ENCODE measurements at regions not wholly inside any gene's neighbourhood (a gene's known extent, or its start where the extent isn't known, plus 50 kb on each side); places are given as distances from the start of the nearest gene placed in this dataset.

DNA sequence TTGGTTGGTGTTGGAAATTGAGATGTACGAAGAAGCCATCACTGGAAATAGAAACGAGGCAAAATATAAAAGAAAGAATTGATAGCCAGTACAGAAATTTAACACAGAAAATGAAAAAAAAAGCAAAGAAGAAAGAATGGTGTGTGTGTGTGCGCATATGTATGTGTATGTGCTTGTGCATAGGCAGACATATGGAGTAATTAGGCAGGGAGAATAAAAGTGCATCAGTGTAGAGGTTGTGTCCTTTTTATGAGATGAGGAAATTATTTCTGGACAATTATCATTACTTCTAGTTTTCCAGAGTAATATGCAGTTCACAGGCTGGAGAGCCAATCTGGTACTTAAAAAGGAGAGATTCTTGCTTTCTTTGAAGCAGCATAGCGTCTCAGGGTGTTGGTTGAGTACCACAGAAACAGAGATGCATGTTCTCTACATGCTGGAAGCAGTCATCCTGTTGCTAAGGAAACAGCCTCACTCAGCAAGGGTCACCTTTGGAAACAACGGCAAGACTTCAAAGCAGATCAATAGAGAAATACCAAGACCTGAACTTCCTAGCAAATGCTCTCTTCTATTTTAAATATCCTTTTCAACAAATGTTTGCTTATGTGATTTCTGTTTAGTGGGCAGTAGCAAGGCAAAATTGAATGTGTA is 172.7 kb downstream of the TAF11L14 start:
- in situ Hi-C loops (cut with HindIII; ENCODE audit: low pct_unique_long_range_greater_than_20kb, low sequenced_read_pairs): no loop called here
- no peak for DNase-seq (ENCODE audit: low read depth)

DNA sequence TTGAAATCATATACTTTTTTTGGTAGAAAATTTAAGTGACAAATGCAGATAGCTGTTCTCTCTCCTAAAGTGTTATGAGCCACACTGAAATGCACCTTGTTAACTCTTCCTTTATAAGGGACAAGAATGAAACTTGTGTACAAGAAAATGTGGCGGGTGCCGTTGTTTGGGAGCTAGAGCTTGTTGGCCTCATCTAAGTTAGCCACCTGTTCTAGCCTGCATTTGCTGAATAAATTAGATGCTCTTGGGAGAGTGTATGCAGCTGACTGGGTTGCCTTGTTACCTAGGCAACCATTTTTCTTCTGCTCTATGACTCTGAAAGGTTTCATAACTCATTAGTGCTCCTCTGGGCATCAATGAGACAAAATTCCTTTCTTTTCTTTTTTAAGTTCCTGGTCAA is 174.3 kb downstream of the TAF11L14 start:
- no peak for DNase-seq (ENCODE audit: low read depth)
- in situ Hi-C loops (cut with HindIII; ENCODE audit: low pct_unique_long_range_greater_than_20kb, low sequenced_read_pairs): no loop called here

- in situ Hi-C loops (cut with HindIII; ENCODE audit: low pct_unique_long_range_greater_than_20kb, low sequenced_read_pairs): no loop called here
- no peak for DNase-seq (ENCODE audit: low read depth)
These were observed 176.5 kb downstream of the TAF11L14 start for GRCh38 chr5:17810734-17811133.

DNA sequence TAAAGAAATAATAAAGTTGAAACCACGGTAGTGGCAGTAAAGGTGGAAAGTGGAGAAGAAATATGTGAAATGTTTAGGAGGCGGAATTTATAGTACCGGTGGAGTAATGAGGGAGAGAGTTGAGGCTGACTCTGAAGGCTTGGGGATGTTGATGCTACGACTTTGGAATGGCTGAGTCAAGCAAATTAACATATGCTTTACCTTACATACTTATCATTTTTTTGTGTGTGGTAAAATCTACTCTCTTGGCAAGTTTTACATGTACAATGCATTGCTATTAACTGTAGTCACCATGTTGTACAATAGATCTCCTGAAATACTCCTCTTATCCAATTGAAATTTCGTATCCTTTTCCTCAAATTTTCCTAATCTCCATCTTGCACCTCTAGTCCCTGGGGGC is 179.0 kb downstream of the TAF11L14 start:
- no peak for DNase-seq (ENCODE audit: low read depth)
- in situ Hi-C loops (cut with HindIII; ENCODE audit: low pct_unique_long_range_greater_than_20kb, low sequenced_read_pairs): no loop called here

DNA sequence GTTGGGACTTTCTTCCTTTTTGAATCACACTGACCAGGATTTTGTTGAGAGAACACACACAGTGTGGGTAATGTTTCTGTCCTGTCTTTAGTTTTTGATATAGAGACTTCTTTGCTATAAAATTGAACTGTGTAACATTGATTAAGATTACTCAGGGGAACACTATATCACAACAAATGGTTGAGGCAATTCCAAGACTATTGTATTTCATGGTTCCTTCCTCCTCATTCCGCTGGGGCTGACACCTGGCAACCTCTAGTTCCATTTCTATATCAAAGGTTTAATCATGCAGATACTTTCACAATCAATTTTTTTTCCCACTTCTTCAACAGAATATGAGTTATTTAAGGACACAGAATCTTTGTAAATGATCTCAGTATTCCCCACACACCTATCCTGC is 182.2 kb downstream of the TAF11L14 start:
- in situ Hi-C loops (cut with HindIII; ENCODE audit: low pct_unique_long_range_greater_than_20kb, low sequenced_read_pairs): no loop called here
- no peak for DNase-seq (ENCODE audit: low read depth)

DNA sequence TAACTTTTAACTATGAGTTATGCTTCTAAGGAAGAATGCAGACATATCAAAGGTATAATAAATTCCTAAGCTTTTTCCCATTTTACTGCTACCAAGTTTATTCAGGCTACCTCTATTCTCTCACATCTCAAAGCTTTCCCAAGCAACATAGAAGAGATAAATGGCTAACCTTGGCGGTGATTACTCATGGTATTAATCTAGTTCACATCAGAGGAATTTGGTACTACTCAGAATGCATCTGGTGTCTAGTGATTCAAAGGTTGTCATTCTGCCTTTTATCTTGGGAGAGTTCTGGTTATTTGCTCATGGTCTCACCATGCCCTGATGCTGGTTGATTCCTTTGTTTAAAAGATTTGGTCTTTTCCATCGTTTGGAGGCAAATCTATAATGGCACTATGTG is 182.7 kb downstream of the TAF11L14 start:
- in situ Hi-C loops (cut with HindIII; ENCODE audit: low pct_unique_long_range_greater_than_20kb, low sequenced_read_pairs): no loop called here
- no peak for DNase-seq (ENCODE audit: low read depth)

- DNase-seq (ENCODE audit: low read depth): no peak
- in situ Hi-C loops (cut with HindIII; ENCODE audit: low pct_unique_long_range_greater_than_20kb, low sequenced_read_pairs): no loop called here
These were observed 183.7 kb downstream of the TAF11L14 start for GRCh38 chr5:17817990-17818389.

DNA sequence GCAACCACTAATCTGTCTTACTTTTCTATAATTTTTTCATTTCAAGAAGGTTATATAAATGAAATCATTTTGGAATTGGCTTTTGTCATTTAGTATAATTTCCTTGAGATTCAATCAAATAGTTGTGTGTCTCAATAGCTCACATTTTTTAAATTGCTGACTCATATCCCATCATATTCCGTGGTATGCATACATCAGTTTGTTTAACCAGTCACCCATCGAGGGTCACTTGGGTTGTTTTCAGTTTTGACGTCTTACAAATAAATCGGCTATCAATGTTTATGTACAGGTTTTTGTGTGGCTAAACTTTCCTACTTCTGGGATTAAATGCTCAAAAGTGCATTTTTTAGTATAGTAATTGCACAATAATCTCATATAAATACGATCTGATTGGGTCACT is 185.5 kb downstream of the TAF11L14 start:
- in situ Hi-C loops (cut with HindIII; ENCODE audit: low pct_unique_long_range_greater_than_20kb, low sequenced_read_pairs): no loop called here
- DNase-seq (ENCODE audit: low read depth): no peak

GRCh38 chr5:17828681-17829080 is 194.4 kb downstream of the TAF11L14 start:
- DNase-seq (ENCODE audit: low read depth): no peak
- in situ Hi-C loops (cut with HindIII; ENCODE audit: low pct_unique_long_range_greater_than_20kb, low sequenced_read_pairs): no loop called here

GRCh38 chr5:17829456-17829855 is 195.2 kb downstream of the TAF11L14 start:
- in situ Hi-C loops (cut with HindIII; ENCODE audit: low pct_unique_long_range_greater_than_20kb, low sequenced_read_pairs): no loop called here
- no peak for DNase-seq (ENCODE audit: low read depth)

- no peak for DNase-seq (ENCODE audit: low read depth)
- in situ Hi-C loops (cut with HindIII; ENCODE audit: low pct_unique_long_range_greater_than_20kb, low sequenced_read_pairs): no loop called here
These were observed 197.0 kb downstream of the TAF11L14 start for GRCh38 chr5:17831279-17831678.

- no peak for DNase-seq (ENCODE audit: low read depth)
These were observed 198.9 kb downstream of the TAF11L14 start for GRCh38 chr5:17832949-17833745.

GRCh38 chr5:17837757-17838156 is 203.5 kb downstream of the TAF11L14 start:
- no peak for DNase-seq (ENCODE audit: low read depth)
- in situ Hi-C loops (cut with HindIII; ENCODE audit: low pct_unique_long_range_greater_than_20kb, low sequenced_read_pairs): no loop called here

More at GRCh38 chr5:17832949-17833745, 198.9 kb downstream of the TAF11L14 start:
- in situ Hi-C loops (cut with HindIII; ENCODE audit: low pct_unique_long_range_greater_than_20kb, low sequenced_read_pairs): no loop called here

DNA sequence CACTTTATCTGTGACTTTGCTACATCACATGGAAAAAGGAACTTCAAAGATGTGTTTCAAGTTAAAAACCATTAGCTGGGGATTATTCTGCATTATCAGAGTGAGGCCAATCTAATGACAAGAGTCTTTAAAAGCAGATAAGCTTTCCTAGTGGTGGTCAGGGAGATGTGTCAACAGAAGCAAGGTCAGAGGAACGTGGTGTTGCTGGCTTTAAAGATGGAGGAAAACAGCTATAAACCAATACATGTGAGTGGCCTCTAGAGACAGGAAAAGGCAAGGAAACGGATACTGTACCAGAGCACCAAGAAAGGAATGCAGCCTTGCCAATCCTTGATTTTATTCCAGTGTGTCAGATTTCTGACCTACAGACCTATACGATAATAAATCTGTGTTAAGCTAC is 204.2 kb downstream of the TAF11L14 start:
- in situ Hi-C loops (cut with HindIII; ENCODE audit: low pct_unique_long_range_greater_than_20kb, low sequenced_read_pairs): no loop called here
- no peak for DNase-seq (ENCODE audit: low read depth)

DNA sequence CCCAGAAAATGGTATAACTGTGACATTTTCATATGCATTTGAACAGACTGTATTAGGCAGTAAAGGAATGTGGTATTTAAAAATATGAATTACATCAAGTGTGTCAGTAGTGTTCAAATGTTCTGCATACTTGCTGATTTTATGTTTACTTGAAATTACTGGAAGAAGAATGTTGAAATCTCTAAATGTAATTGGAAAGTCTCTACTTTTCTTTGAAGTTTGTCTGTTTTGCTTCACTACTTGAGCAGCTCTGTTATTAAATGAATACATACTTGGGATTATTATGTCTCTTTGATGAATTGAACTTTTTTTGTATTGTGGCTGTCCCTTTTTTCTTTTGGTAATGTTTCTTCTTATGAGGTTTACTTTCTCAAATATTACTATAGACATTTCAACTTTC is 205.6 kb downstream of the TAF11L14 start:
- DNase-seq (ENCODE audit: low read depth): no peak
- in situ Hi-C loops (cut with HindIII; ENCODE audit: low pct_unique_long_range_greater_than_20kb, low sequenced_read_pairs): no loop called here

GRCh38 chr5:17846496-17846895 is 212.2 kb downstream of the TAF11L14 start:
- no peak for DNase-seq (ENCODE audit: low read depth)
- in situ Hi-C loops (cut with HindIII; ENCODE audit: low pct_unique_long_range_greater_than_20kb, low sequenced_read_pairs): no loop called here

GRCh38 chr5:17847286-17847685 is 213.0 kb downstream of the TAF11L14 start:
- in situ Hi-C loops (cut with HindIII; ENCODE audit: low pct_unique_long_range_greater_than_20kb, low sequenced_read_pairs): no loop called here
- no peak for DNase-seq (ENCODE audit: low read depth)

DNA sequence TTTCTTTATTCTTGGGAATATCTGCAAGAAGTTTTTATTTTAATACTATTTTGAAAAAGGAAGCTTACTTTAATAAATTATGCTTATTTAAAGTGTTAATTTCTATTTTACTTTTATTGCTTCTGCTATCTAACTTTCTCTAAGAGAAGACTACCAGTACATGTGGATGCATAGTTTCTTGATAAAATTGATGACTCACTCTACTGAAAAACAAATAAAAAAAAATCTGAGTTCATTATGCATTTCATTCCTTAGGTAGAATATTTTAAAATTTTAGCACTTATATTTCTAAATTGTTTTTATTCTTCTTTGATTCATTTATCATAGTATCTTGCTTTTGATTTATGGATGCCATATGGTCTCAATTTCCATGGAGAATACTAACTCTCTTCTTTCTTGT is 217.9 kb downstream of the TAF11L14 start:
- in situ Hi-C loops (cut with HindIII; ENCODE audit: low pct_unique_long_range_greater_than_20kb, low sequenced_read_pairs): no loop called here
- DNase-seq (ENCODE audit: low read depth): no peak

- in situ Hi-C loops (cut with HindIII; ENCODE audit: low pct_unique_long_range_greater_than_20kb, low sequenced_read_pairs): no loop called here
- DNase-seq (ENCODE audit: low read depth): no peak
These were observed 218.5 kb downstream of the TAF11L14 start for GRCh38 chr5:17852740-17853139.

DNA sequence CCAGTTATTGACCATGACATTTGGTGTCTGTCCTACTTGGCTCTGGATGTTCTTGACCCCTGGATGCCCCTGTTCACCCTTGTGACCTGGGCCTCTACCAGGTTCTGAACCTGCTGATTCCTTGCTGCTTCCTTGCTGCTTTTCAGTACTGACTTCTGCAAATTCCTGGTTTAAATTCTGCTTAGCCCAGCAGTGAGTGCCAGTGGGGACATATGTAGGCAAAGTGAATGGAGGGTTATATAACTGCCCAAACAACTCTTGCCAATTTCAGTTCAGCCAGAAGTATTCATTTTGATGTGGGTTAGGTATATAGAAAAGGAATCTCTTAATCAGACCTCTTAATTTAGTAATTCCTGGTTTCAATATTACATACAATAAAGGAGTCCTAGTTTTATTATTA is 220.6 kb downstream of the TAF11L14 start:
- in situ Hi-C loops (cut with HindIII; ENCODE audit: low pct_unique_long_range_greater_than_20kb, low sequenced_read_pairs): no loop called here

More for the DNA sequence above, 220.6 kb downstream of the TAF11L14 start:
- no peak for DNase-seq (ENCODE audit: low read depth)

All from Caki2 (cell line).